K562 (cell line): ENCODE measurements at regions not wholly inside any gene's neighbourhood (a gene's known extent, or its start where the extent isn't known, plus 50 kb on each side); places are given as distances from the start of the nearest gene placed in this dataset.

Experiments used
- BRF1 ChIP-seq: IDR thresholded peaks from 3 replicates; pipeline ENCODE4 v1.6.1; 2011; ENCODE audit warnings: borderline replicate concordance, mild to moderate bottlenecking; ENCODE audit not compliant: insufficient read length; ENCODE audit errors: extremely low read depth
- GMEB1 ChIP-seq: fragments of 250-450 bp; sonication (Bioruptor Pico); IDR thresholded peaks from 2 replicates; pipeline ENCODE4 v1.4.0; 2020; ENCODE audit warnings: mild to moderate bottlenecking
- ILK ChIP-seq: fragments of 450-650 bp; IDR thresholded peaks from 2 replicates; pipeline ENCODE4 v1.6.1; 2016; ENCODE audit warnings: missing genetic modification characterization, low read depth, mild to moderate bottlenecking, missing compliant biosample characterization, moderate library complexity, borderline replicate concordance
- NCOR1 ChIP-seq: fragments of 450-650 bp; IDR thresholded peaks from 2 replicates; pipeline ENCODE4 v1.6.1; 2016; ENCODE audit warnings: mild to moderate bottlenecking, moderate library complexity
- NRF1 ChIP-seq, 2 experiments: fragments of 450-650 bp; IDR thresholded peaks in 1 of 2; conservative IDR thresholded peaks in 1 of 2; 2 replicates each; pipeline ENCODE4 v1.6.1; 2014; ENCODE audit warnings: mild to moderate bottlenecking in 2 of 2
- REST ChIP-seq, 2 experiments: fragments of 450-650 bp; formaldehyde crosslinking in 1 of 2; IDR thresholded peaks; 2 replicates each; pipeline versions ENCODE4 v1.4.0 to v1.6.1; 2014 to 2020; ENCODE audit warnings: mild to moderate bottlenecking in 2 of 2, borderline replicate concordance in 1 of 2, low read depth in 1 of 2
- RFX7 ChIP-seq: fragments of 250-450 bp; sonication (Bioruptor Pico); IDR thresholded peaks from 2 replicates; pipeline ENCODE4 v1.5.1; 2021; ENCODE audit warnings: mild to moderate bottlenecking
- SP1 ChIP-seq: sonication (generic); formaldehyde crosslinking; IDR thresholded peaks from 2 replicates; pipeline ENCODE4 v1.8.1; 2022; ENCODE audit warnings: mild to moderate bottlenecking, missing genetic modification reagents
- YY1 ChIP-seq, 3 experiments: IDR thresholded peaks; 2 replicates each; pipeline ENCODE4 v1.6.1; 2011; ENCODE audit warnings: low read length in 2 of 3, mild to moderate bottlenecking in 2 of 3, moderate library complexity in 2 of 3, borderline replicate concordance in 1 of 3, control low read depth in 1 of 3, low read depth in 1 of 3; ENCODE audit not compliant: insufficient read depth in 3 of 3, insufficient replicate concordance in 2 of 3, control insufficient read depth in 1 of 3, insufficient read length in 1 of 3; ENCODE audit errors: extremely low read depth in 1 of 3
- ZNF212 ChIP-seq: fragments of 450-650 bp; formaldehyde crosslinking; IDR thresholded peaks from 2 replicates; pipeline ENCODE4 v1.4.0; 2020; ENCODE audit warnings: mild to moderate bottlenecking
- ZNF274 ChIP-seq: IDR thresholded peaks from 2 replicates; pipeline ENCODE4 v1.6.1; 2011; ENCODE audit warnings: low read depth, mild to moderate bottlenecking, low read length, moderate library complexity, borderline replicate concordance
- TF ChIP-seq, protein P1 (sequence below): fragments of 450-650 bp; IDR thresholded peaks from 2 replicates; pipeline ENCODE4 v1.6.1; 2016; ENCODE audit warnings: mild to moderate bottlenecking
- TF ChIP-seq, protein P2 (sequence below): fragments of 250-450 bp; sonication (Bioruptor Pico); IDR thresholded peaks from 2 replicates; pipeline ENCODE4 v1.8.0; 2021; ENCODE audit warnings: borderline replicate concordance, mild to moderate bottlenecking, moderate library complexity; ENCODE audit not compliant: poor library complexity, severe bottlenecking

DNA sequence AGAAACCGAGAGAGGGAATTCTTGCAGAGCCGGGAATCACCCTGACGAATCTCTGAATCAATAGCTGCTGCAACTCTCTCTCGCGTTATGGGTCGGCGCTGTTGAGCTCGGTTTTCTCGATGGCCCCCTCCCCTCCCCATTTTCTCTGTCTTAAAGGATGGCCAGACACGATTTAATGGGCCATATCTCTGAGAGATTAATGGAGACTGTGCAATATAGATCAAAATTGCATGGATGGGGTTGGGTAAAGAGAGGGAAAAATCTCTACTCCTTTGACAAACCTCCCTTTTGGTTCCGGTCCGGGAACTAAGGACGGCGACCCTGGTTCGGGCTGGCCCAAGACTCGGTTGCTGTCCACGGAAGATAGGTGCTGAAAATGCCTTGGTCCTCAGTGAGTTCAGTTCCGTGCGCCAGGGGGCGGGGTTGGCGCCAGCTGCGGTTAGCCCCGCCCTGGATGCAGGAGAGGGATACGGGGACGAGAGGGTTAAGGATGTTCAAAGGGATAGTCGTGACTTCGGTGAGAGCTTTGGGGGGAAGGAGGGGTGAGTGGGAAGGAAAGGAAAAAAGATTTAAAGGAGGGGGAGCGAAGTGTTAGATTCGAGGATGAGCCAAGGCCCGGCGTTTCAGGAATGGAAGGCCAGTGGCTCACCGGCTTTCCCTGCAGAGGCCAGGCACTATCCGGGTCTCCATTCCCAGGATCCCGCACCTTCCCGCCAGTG lies 103.6 kb upstream of the HSD17B12 start (continued):
- TF ChIP-seq ZNF212 (CRISPR knock-in tag) (no peak), NRF1 (conservative IDR thresholded peaks at IDR 0.05 in 1 of 2, IDR thresholded peaks at IDR 0.05 in 1 of 2) (no peak), ILK (tag) (no peak), RFX7 (no peak), GMEB1 (no peak), REST (IDR thresholded peaks at IDR 0.05; ENCODE audit: borderline replicate concordance) (peak; percentile 100), REST (CRISPR knock-in tag; IDR thresholded peaks at IDR 0.05; ENCODE audit: low read depth) (peak; percentile 99), SP1 (CRISPR knock-in tag) (peak; percentile 57; the same call in 1 of the 2 replicates), YY1 (IDR thresholded peaks at IDR 0.05; ENCODE audit: borderline replicate concordance in 1 of 3, control insufficient read depth in 1 of 3, extremely low read depth in 1 of 3, insufficient read depth in 3 of 3, insufficient read length in 1 of 3, insufficient replicate concordance in 2 of 3, low read depth in 1 of 3, low read length in 2 of 3) (peak in 1 of 3 experiments; percentile 37), BRF1 (no peak), NCOR1 (no peak), ZNF274 (no peak)
- TF ChIP-seq, protein P1, sequence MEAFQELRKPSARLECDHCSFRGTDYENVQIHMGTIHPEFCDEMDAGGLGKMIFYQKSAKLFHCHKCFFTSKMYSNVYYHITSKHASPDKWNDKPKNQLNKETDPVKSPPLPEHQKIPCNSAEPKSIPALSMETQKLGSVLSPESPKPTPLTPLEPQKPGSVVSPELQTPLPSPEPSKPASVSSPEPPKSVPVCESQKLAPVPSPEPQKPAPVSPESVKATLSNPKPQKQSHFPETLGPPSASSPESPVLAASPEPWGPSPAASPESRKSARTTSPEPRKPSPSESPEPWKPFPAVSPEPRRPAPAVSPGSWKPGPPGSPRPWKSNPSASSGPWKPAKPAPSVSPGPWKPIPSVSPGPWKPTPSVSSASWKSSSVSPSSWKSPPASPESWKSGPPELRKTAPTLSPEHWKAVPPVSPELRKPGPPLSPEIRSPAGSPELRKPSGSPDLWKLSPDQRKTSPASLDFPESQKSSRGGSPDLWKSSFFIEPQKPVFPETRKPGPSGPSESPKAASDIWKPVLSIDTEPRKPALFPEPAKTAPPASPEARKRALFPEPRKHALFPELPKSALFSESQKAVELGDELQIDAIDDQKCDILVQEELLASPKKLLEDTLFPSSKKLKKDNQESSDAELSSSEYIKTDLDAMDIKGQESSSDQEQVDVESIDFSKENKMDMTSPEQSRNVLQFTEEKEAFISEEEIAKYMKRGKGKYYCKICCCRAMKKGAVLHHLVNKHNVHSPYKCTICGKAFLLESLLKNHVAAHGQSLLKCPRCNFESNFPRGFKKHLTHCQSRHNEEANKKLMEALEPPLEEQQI = peak; percentile 91
- TF ChIP-seq, protein P2, sequence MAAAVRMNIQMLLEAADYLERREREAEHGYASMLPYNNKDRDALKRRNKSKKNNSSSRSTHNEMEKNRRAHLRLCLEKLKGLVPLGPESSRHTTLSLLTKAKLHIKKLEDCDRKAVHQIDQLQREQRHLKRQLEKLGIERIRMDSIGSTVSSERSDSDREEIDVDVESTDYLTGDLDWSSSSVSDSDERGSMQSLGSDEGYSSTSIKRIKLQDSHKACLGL (CRISPR knock-in tag) = no peak
